Sigmoid colon (tissue), 6 donors: ENCODE measurements at regions not wholly inside any gene's neighbourhood (a gene's known extent, or its start where the extent isn't known, plus 50 kb on each side); places are given as distances from the start of the nearest gene placed in this dataset.

Source experiments
- DNase-seq: peaks from one replicate; pipeline ENCODE4 v3.0.0-alpha.2; 2019
- H3K27ac ChIP-seq, 4 donors: fragments of 200-600 bp; sonication (generic); one replicate each; pipeline ENCODE4 v1.5.1; 2016 to 2019; ENCODE audit warnings: mild to moderate bottlenecking in 1 of 4
- H3K27me3 ChIP-seq, 3 donors: fragments of 200-600 bp; sonication (generic); one replicate each; pipeline ENCODE4 v1.5.1; 2019; ENCODE audit warnings: mild to moderate bottlenecking in 1 of 3
- H3K36me3 ChIP-seq, 4 donors: fragments of 200-600 bp; sonication (generic); one replicate each; pipeline ENCODE4 v1.5.1; 2016 to 2019
- H3K4me1 ChIP-seq, 4 donors: fragments of 200-600 bp; sonication (generic); one replicate each; pipeline ENCODE4 v1.5.1; 2017 to 2019
- H3K4me3 ChIP-seq, 4 donors: fragments of 200-600 bp; sonication (generic); one replicate each; pipeline ENCODE4 v1.5.1; 2017 to 2019; ENCODE audit warnings: mild to moderate bottlenecking in 2 of 4, moderate library complexity in 1 of 4
- H3K9me3 ChIP-seq, 4 donors: fragments of 200-600 bp in 3 of 4; sonication (generic) in 3 of 4; one replicate each; pipeline versions ENCODE4 v1.5.1 to v1.6.1; 2013 to 2019
- CTCF ChIP-seq, 4 experiments: fragments of 450-650 bp in 3 of 4; fragments of 200-600 bp in 1 of 4; IDR thresholded peaks; one replicate each; pipeline ENCODE4 v1.5.1; 2016 to 2019; ENCODE audit warnings: antibody characterized with exemption in 4 of 4, mild to moderate bottlenecking in 3 of 4, moderate library complexity in 2 of 4
- EP300 ChIP-seq, 4 donors: sonication (generic); formaldehyde crosslinking; IDR thresholded peaks; one replicate each; pipeline ENCODE4 v1.6.1; 2017; ENCODE audit warnings: antibody characterized with exemption in 4 of 4
- POLR2A ChIP-seq, 2 donors: fragments of 450-650 bp; IDR thresholded peaks; one replicate each; pipeline ENCODE4 v1.6.1; 2016; ENCODE audit warnings: antibody characterized with exemption in 2 of 2, mild to moderate bottlenecking in 2 of 2, moderate library complexity in 2 of 2
- POLR2AphosphoS5 ChIP-seq, 4 donors: sonication (generic); formaldehyde crosslinking; IDR thresholded peaks; one replicate each; pipeline ENCODE4 v1.6.1; 2017; ENCODE audit warnings: antibody characterized with exemption in 4 of 4
- WGBS, 2 donors: extraction: QIAGEN DNeasy Blood & Tissue Kit; methylation state at CpG; one replicate each; pipeline ENCODE4 v1.1.7; 2013; 5-methylcytosine and 5-hydroxymethylcytosine counted together
- intact Hi-C: fragments of 100-400 bp; cut with DNase I; formaldehyde crosslinking; loops from one replicate; pipeline ENCODE4 v1.15.1; 2023
- donor health status: healthy with polysubstance abuse.
- donor health status: healthy.

GRCh38 chr6:163797296-163797845 is 382.9 kb downstream of the QKI start:
- 72 to 80% methylated on average over 3 of the region's 3 CpGs for WGBS, 2 donors
- Histone ChIP-seq H3K36me3 (no peaks in the 10 kb centered on the region), H3K27me3 (no peaks in the 10 kb centered on the region), H3K9me3 (no peaks in the 10 kb centered on the region), H3K4me1 (no peaks in the 10 kb centered on the region), H3K4me3 (no peak overlapping the region), H3K27ac (no peak overlapping the region)
- no peak for TF ChIP-seq POLR2A (IDR thresholded peaks at IDR 0.05)
- no peak for TF ChIP-seq CTCF (IDR thresholded peaks at IDR 0.05)
- no peak for TF ChIP-seq POLR2AphosphoS5 (IDR thresholded peaks at IDR 0.05)
- no peak for TF ChIP-seq EP300 (IDR thresholded peaks at IDR 0.05)
- intact Hi-C loops: no loop called here
- no peak for DNase-seq

GRCh38 chr6:163793011-163793983 is 378.8 kb downstream of the QKI start:
- H3K36me3 ChIP-seq: no peaks in the 10 kb centered on the region
- intact Hi-C loops: no loop called here
- no peak overlapping the region for H3K4me3 ChIP-seq
- H3K27ac ChIP-seq: no peak overlapping the region
- H3K27me3 ChIP-seq: no peaks in the 10 kb centered on the region
- no peak for DNase-seq
- no peaks in the 10 kb centered on the region for H3K4me1 ChIP-seq
- 55 to 71% methylated on average over 4 of the region's 4 CpGs for WGBS, 2 donors
- no peaks in the 10 kb centered on the region for H3K9me3 ChIP-seq
- TF ChIP-seq POLR2A (IDR thresholded peaks at IDR 0.05): no peak
- no peak for TF ChIP-seq EP300 (IDR thresholded peaks at IDR 0.05)
- no peak for TF ChIP-seq POLR2AphosphoS5 (IDR thresholded peaks at IDR 0.05)
- no peak for TF ChIP-seq CTCF (IDR thresholded peaks at IDR 0.05)

DNA sequence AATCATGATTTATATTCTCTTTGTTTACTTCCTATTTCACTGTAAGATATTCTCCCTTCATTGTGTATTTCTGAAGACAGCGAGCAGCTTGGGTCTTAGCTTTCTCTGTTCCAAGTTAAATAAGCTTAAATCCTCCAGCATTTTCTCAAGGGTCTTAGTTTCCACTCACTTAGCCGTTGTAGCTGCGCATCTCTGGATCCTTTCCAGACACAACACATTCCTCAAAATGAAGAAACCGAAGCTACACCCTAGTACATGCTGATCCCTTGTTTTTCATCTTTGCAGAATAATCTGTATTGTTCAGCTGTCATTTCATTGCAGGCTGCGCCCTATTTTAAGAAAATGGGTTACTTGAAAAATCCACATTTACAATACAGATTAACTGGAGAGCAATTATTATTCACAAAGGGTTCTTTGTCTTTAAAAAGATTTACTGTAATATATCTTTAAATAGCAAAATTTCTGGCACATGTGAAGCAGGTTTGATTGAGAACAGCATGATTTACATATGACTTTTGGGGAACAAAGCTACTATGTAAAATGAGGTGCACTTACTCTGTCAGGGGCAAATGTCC is 375.8 kb downstream of the QKI start:
- Histone ChIP-seq H3K9me3 (no peaks in the 10 kb centered on the region), H3K4me1 (no peaks in the 10 kb centered on the region), H3K36me3 (no peaks in the 10 kb centered on the region), H3K27ac (no peak overlapping the region), H3K4me3 (no peak overlapping the region), H3K27me3 (no peaks in the 10 kb centered on the region)
- TF ChIP-seq POLR2AphosphoS5 (IDR thresholded peaks at IDR 0.05) (no peak), EP300 (IDR thresholded peaks at IDR 0.05) (no peak), POLR2A (IDR thresholded peaks at IDR 0.05) (no peak), CTCF (IDR thresholded peaks at IDR 0.05) (no peak)
- intact Hi-C loops: no loop called here
- no peak for DNase-seq
- 65 to 75% methylated on average over 5 of the region's 5 CpGs for WGBS, 2 donors

DNA sequence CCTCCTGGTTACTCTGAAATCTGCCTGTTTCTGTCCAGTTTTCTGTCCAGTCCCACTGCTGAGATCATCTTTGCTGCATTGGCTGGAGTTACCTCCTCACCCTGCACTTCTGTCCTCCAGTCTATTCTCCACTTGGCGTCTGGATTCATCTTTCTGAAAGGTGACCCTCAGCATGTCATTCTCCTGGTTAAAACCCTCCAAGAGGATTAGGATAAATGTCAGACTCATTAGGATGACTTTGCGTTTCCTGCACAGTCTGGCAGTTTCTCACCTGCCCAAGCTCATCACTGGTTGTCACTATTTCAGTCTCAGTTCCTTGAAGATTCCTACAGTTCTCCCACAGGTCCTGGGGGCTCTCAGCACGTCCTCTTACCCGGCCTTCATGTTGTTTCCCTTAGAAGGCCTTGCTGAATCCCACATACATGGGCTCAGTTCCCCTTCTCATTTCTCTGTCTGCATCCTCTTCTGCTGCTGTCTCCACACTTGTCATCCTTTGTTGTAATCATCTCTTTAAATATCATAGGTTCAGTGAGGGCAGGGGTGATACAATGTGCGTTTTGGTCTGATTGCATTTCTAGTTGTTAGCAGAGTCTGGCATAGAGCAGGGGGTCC is 374.8 kb downstream of the QKI start:
- no peaks in the 10 kb centered on the region for H3K36me3 ChIP-seq
- no peak overlapping the region for H3K27ac ChIP-seq
- no peak for DNase-seq
- H3K27me3 ChIP-seq: no peaks in the 10 kb centered on the region
- no peaks in the 10 kb centered on the region for H3K9me3 ChIP-seq
- no peaks in the 10 kb centered on the region for H3K4me1 ChIP-seq
- WGBS, 2 donors: 76 to 78% methylated on average over 5 of the region's 5 CpGs
- no peak overlapping the region for H3K4me3 ChIP-seq
- intact Hi-C loops: no loop called here
- no peak for TF ChIP-seq POLR2AphosphoS5 (IDR thresholded peaks at IDR 0.05)
- TF ChIP-seq EP300 (IDR thresholded peaks at IDR 0.05): no peak
- no peak for TF ChIP-seq CTCF (IDR thresholded peaks at IDR 0.05)
- TF ChIP-seq POLR2A (IDR thresholded peaks at IDR 0.05): no peak
